Keratinocyte (primary cell): ENCODE measurements at regions not wholly inside any gene's neighbourhood (a gene's known extent, or its start where the extent isn't known, plus 50 kb on each side); places are given as distances from the start of the nearest gene placed in this dataset.

ENCODE experiments used
- EZH2 ChIP-seq: IDR thresholded peaks from one replicate; pipeline ENCODE4 v1.6.1; 2012; ENCODE audit warnings: inconsistent platforms, mild to moderate bottlenecking, low read length, moderate library complexity
- TF ChIP-seq, protein P1 (sequence below), 3 experiments: IDR thresholded peaks in 1 of 3; conservative IDR thresholded peaks in 1 of 3; optimal IDR thresholded peaks in 1 of 3; 2 replicates in 2 of 3; 3 replicates in 1 of 3; pipeline versions ENCODE3 to v1.5.1; 2011; ENCODE audit warnings: low read length in 3 of 3, mild to moderate bottlenecking in 3 of 3, moderate library complexity in 2 of 3, control low read depth in 1 of 3, inconsistent platforms in 1 of 3; ENCODE audit not compliant: insufficient read depth in 2 of 3; ENCODE audit errors: extremely low read depth in 1 of 3

DNA sequence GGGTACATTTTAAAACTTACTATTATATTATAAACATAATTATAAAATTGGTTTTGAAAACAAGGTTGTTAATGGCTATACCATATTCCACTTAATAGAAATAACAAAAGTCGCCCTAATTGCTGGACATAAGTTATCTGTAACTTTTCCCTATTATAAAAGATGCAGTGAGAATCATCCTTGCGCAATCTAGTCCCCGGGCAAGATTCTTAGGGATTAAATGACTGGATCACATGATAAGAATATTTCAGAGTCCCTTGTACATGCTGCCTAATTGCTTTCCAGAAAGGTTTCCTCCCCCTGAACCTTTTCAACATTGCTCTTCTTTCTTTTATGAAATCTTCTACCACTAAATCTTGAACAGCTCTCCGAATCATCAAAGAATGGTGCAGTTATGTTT lies 479.8 kb upstream of the MKI67 start:
- TF ChIP-seq, protein P1, sequence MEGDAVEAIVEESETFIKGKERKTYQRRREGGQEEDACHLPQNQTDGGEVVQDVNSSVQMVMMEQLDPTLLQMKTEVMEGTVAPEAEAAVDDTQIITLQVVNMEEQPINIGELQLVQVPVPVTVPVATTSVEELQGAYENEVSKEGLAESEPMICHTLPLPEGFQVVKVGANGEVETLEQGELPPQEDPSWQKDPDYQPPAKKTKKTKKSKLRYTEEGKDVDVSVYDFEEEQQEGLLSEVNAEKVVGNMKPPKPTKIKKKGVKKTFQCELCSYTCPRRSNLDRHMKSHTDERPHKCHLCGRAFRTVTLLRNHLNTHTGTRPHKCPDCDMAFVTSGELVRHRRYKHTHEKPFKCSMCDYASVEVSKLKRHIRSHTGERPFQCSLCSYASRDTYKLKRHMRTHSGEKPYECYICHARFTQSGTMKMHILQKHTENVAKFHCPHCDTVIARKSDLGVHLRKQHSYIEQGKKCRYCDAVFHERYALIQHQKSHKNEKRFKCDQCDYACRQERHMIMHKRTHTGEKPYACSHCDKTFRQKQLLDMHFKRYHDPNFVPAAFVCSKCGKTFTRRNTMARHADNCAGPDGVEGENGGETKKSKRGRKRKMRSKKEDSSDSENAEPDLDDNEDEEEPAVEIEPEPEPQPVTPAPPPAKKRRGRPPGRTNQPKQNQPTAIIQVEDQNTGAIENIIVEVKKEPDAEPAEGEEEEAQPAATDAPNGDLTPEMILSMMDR (optimal IDR thresholded peaks at IDR 0.05 in 1 of 3, IDR thresholded peaks at IDR 0.05 in 1 of 3, conservative IDR thresholded peaks at IDR 0.05 in 1 of 3; ENCODE audit: extremely low read depth in 1 of 3, insufficient read depth in 2 of 3, low read length in 3 of 3): no peak
- no peak for TF ChIP-seq EZH2
